ENCODE measurements at regions not wholly inside any gene's neighbourhood (a gene's known extent, or its start where the extent isn't known, plus 50 kb on each side); places are given as distances from the start of the nearest gene placed in this dataset.

GRCh38 chr12:115820656-115821055 is 456.8 kb downstream of the MED13L start:
- no peak for FAIRE-seq
- Histone ChIP-seq H3K4me2 (ENCODE audit: insufficient read depth, low read length) (no peak overlapping the region), H3K9ac (ENCODE audit: insufficient read depth in 1 of 2, low read depth in 2 of 2, low read length in 2 of 2) (no peak overlapping the region), H3K4me3 (no peak overlapping the region), H3K9me1 (ENCODE audit: control insufficient read depth, insufficient read depth, low read length) (no peaks in the 10 kb centered on the region), H2AFZ (ENCODE audit: low read depth, low read length) (no peak overlapping the region), H3K27me3 (ENCODE audit: control insufficient read depth in 2 of 2, insufficient read depth in 2 of 2, low read length in 2 of 2) (no peaks in the 10 kb centered on the region; a peak in 1 of 5 replicates), H3K79me2 (ENCODE audit: control insufficient read depth, insufficient read depth, low read length) (no peaks in the 10 kb centered on the region), H3K4me1 (replicated peaks in 1 of 2; ENCODE audit: control insufficient read depth in 2 of 2, insufficient read depth in 2 of 2, low read length in 2 of 2) (peaks cover 2 to 6% of the 10 kb centered on the region in 2 experiments; a peak in 1 of 5 replicates), H3K9me3 (replicated peaks; ENCODE audit: control insufficient read depth, insufficient read depth, low read depth, low read length) (no peaks in the 10 kb centered on the region), H4K20me1 (replicated peaks; ENCODE audit: control insufficient read depth, insufficient read depth, low read length) (no peaks in the 10 kb centered on the region), H3K36me3 (ENCODE audit: control insufficient read depth, insufficient read depth, low read length) (no peaks in the 10 kb centered on the region), H3K27ac (ENCODE audit: extremely low read depth, low read depth, low read length) (no peak overlapping the region)
- intact Hi-C loops (cut with micrococcal nuclease) (no loop called here), in situ Hi-C loops (cut with MboI) (no loop called here)
- no TSS peak for BruUV-seq (replicated peaks)
- CTCF ChIA-PET (ENCODE audit: low intra/inter-chr PET ratio), result no interaction called here
- WGBS (ENCODE audit: insufficient coverage, low coverage, missing lambda C conversion rate), result 0% methylated on average over 3 of the region's 3 CpGs
- ATAC-seq, result no peak
- POLR2A ChIA-PET, result no interaction called here
- DNase-seq (ENCODE audit: extremely low read depth in 1 of 4, low spot score in 3 of 4), result no peak
- no peak for TF ChIP-seq CCAR2 (IDR thresholded peaks at IDR 0.05; ENCODE audit: low read depth, low read length)
- TF ChIP-seq CREBBP (IDR thresholded peaks at IDR 0.05; ENCODE audit: low read depth, low read length), result no peak
- no peak for TF ChIP-seq ZNF766 (CRISPR knock-in tag; conservative IDR thresholded peaks at IDR 0.05)
- no peak for TF ChIP-seq KLF13 (tag; IDR thresholded peaks at IDR 0.05; ENCODE audit: borderline replicate concordance, low read depth)
- no peak for TF ChIP-seq GATAD2A (IDR thresholded peaks at IDR 0.05)
- no peak for TF ChIP-seq NR2C2 (CRISPR knock-in tag; IDR thresholded peaks at IDR 0.05)
- TF ChIP-seq NR2C2 (tag; IDR thresholded peaks at IDR 0.05), result no peak
- TF ChIP-seq ZBTB1 (CRISPR knock-in tag; IDR thresholded peaks at IDR 0.05; ENCODE audit: borderline replicate concordance, low read depth), result no peak
- TF ChIP-seq ATF2 (CRISPR knock-in tag; IDR thresholded peaks at IDR 0.05), result no peak
- no peak for TF ChIP-seq BRF1 (IDR thresholded peaks at IDR 0.05; ENCODE audit: borderline replicate concordance, extremely low read depth, insufficient read length)
- TF ChIP-seq POU5F1 (IDR thresholded peaks at IDR 0.05; ENCODE audit: borderline replicate concordance, low read depth, low read length, partially characterized antibody), result no peak
- TF ChIP-seq SAP30 (IDR thresholded peaks at IDR 0.05; ENCODE audit: borderline replicate concordance, insufficient read depth, low read depth, low read length, poor library complexity, severe bottlenecking), result no peak
- no peak for TF ChIP-seq HMG20B (CRISPR knock-in tag; IDR thresholded peaks at IDR 0.05)
- no peak for TF ChIP-seq TFAP4 (CRISPR knock-in tag; IDR thresholded peaks at IDR 0.05; ENCODE audit: borderline replicate concordance)
- TF ChIP-seq CHAMP1 (IDR thresholded peaks at IDR 0.05), result no peak
- TF ChIP-seq NFE2 (IDR thresholded peaks at IDR 0.05; ENCODE audit: low read depth), result no peak
- TF ChIP-seq ZNF431 (CRISPR knock-in tag; IDR thresholded peaks at IDR 0.05), result no peak
- TF ChIP-seq NFRKB (IDR thresholded peaks at IDR 0.05; ENCODE audit: low read depth), result no peak

Data from K562 (cell line).